HUES48 (cell line): ENCODE measurements at regions not wholly inside any gene's neighbourhood (a gene's known extent, or its start where the extent isn't known, plus 50 kb on each side); places are given as distances from the start of the nearest gene placed in this dataset.

Source experiments
- H3K27ac ChIP-seq: one replicate; pipeline ENCODE4 v1.7.0; 2013; ENCODE audit warnings: low read depth, low read length, inconsistent platforms
- H3K27me3 ChIP-seq: 2 replicates; pipeline ENCODE4 v1.6.1; 2013; ENCODE audit warnings: mild to moderate bottlenecking, low read length; ENCODE audit not compliant: control insufficient read depth, insufficient read depth
- H3K36me3 ChIP-seq: 2 replicates; pipeline ENCODE4 v1.6.1; 2013; ENCODE audit warnings: low read length; ENCODE audit not compliant: control insufficient read depth, insufficient read depth
- H3K4me1 ChIP-seq: 2 replicates; pipeline ENCODE4 v1.6.1; 2013; ENCODE audit warnings: mild to moderate bottlenecking, low read length; ENCODE audit not compliant: control insufficient read depth, insufficient read depth
- H3K4me3 ChIP-seq: 2 replicates; pipeline ENCODE4 v1.5.1; 2013; ENCODE audit warnings: mild to moderate bottlenecking, low read depth, low read length
- H3K9ac ChIP-seq: 2 replicates; pipeline ENCODE4 v1.6.1; 2013; ENCODE audit warnings: mild to moderate bottlenecking, low read depth, low read length, moderate library complexity
- H3K9me3 ChIP-seq: 2 replicates; pipeline ENCODE4 v1.6.1; 2013; ENCODE audit warnings: low read length; ENCODE audit not compliant: control insufficient read depth, insufficient read depth

DNA sequence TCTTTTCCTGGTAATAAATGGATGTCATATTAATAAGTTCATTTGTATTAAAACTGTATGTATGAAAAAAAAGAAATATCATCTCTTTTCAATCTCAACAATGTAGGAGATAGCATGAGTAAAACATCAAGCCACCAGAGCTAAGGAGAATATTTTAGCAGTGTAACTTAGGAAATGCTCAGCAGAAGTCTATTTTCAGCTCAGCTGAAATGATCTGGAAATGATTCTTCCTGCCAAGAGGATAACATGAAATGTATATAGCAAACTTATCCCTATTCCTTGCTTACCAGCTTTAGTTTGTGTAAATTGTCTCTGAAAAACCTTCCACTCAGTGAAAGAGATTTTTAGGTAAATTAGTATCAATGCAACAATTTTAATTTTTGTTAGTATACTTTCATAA is 1194.4 kb downstream of the SLITRK1 start:
- no peaks in the 10 kb centered on the region for H3K27me3 ChIP-seq
- H3K9ac ChIP-seq, result no peak overlapping the region
- no peak overlapping the region for H3K27ac ChIP-seq
- no peaks in the 10 kb centered on the region for H3K36me3 ChIP-seq
- no peaks in the 10 kb centered on the region for H3K4me1 ChIP-seq
- no peaks in the 10 kb centered on the region for H3K9me3 ChIP-seq
- no peak overlapping the region for H3K4me3 ChIP-seq

DNA sequence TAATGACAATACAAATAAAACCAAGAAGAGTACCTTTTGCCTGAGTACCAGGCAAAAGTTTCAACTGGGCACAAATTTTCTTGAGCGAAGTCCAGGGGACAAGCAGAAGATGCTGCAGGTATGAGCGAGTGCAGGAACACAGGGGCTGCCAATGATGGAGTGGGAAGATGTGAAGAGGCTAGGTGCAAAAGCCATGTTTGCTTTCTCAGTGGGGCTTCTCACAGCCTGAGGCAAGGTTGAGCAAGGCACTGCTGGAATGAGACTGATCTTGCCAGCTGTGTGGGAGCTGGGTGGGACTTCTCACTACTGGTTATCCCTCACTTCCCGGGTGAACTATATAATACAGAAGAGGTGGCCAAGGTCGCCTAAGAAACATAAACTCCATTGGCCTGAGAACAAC is 1200.7 kb downstream of the SLITRK1 start:
- Histone ChIP-seq H3K9ac (no peak overlapping the region), H3K4me1 (peaks cover 16% of the 10 kb centered on the region), H3K4me3 (no peak overlapping the region), H3K9me3 (peaks cover 15% of the 10 kb centered on the region), H3K36me3 (no peaks in the 10 kb centered on the region), H3K27me3 (no peaks in the 10 kb centered on the region), H3K27ac (no peak overlapping the region)

DNA sequence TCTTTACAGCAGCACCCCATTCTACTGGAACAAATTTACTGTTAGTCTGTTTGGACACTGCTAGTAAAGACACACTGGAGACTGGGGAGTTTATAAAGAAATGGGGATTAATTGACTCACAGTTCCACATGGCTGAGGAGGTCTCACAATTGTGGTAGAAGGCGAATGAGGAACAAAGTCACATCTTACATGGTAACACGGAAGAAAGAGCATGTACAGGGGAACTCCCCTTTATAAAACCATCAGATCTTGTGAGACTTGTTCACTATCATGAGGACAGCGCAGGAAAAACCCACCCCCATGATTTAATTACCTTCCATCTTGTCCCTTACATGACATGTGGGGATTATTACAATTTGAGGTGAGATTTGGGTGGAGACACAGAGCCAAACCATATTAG is 1204.2 kb downstream of the SLITRK1 start:
- Histone ChIP-seq H3K27me3 (no peaks in the 10 kb centered on the region), H3K27ac (no peak overlapping the region)

DNA sequence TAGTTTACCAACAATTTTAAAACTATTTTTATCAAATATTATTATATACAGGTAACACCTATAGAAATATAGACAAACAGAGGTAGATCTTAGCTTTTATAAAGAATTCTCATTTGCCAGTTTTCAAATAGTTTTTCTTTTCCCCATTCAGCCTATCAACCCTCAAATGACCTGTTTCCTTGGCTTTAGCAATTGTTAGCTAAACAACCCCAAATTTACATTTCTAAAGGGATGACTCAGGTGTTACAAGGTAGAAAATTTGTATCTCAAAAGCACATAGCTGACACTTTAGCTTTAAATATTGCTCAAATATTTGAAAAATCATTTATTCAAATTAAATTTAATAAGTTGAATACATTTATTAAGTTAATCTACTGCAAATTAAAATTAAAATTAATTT is 1207.2 kb downstream of the SLITRK1 start:
- H3K36me3 ChIP-seq, result no peaks in the 10 kb centered on the region
- peaks cover 18% of the 10 kb centered on the region for H3K4me1 ChIP-seq
- H3K27ac ChIP-seq, result peak overlapping the region; percentile 83
- no peak overlapping the region for H3K9ac ChIP-seq
- peaks cover 20% of the 10 kb centered on the region for H3K9me3 ChIP-seq
- no peak overlapping the region for H3K4me3 ChIP-seq
- no peaks in the 10 kb centered on the region for H3K27me3 ChIP-seq

More for the DNA sequence above, 1204.2 kb downstream of the SLITRK1 start:
- no peak overlapping the region for H3K9ac ChIP-seq
- no peaks in the 10 kb centered on the region for H3K36me3 ChIP-seq
- H3K4me3 ChIP-seq, result no peak overlapping the region
- H3K9me3 ChIP-seq, result peaks cover 20% of the 10 kb centered on the region
- H3K4me1 ChIP-seq, result peaks cover 31% of the 10 kb centered on the region

DNA sequence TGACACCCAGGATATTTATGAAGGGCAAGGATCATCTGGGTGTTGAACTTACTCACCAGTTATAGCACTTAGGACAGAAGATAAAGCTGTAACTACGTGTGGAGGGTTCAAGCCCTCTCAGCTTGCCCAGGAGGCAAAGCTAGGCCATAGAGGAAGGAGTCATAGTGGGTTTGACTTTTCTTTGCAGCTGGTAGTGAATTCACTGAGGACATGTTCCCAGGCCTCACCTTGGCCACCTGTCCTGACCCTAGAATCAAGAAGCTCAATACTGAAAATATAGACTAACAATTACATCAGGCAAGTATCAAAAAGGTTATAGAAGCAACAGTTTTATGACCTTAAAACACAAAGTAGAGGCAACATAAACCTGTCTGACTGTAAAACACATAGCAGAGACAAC is 1207.7 kb downstream of the SLITRK1 start:
- peaks cover 20% of the 10 kb centered on the region for H3K9me3 ChIP-seq
- no peak overlapping the region for H3K4me3 ChIP-seq
- H3K27me3 ChIP-seq, result no peaks in the 10 kb centered on the region
- H3K36me3 ChIP-seq, result no peaks in the 10 kb centered on the region
- no peak overlapping the region for H3K9ac ChIP-seq
- peaks cover 18% of the 10 kb centered on the region for H3K4me1 ChIP-seq
- H3K27ac ChIP-seq, result peak overlapping the region; percentile 83

DNA sequence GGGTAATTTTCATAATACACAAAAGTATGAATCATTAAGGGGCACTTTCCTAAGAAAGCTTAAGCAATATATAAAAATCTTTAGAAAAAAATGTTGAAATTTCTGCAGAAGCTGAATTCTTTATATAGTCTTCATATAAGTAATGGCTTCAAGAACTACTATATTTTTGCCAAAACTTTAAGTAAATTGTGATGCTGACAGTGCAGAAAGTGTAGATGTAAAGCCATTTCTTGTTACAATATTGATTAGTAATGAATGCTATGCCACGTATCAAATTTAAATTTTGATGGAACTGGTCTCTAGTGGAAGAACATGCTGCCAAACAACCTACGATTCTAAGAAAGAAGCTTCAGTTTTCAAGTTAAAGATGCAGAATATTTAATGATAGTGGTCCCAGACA is 1210.0 kb downstream of the SLITRK1 start:
- Histone ChIP-seq H3K9me3 (peaks cover 13% of the 10 kb centered on the region), H3K4me3 (no peak overlapping the region), H3K27ac (no peak overlapping the region), H3K4me1 (peaks cover 18% of the 10 kb centered on the region), H3K27me3 (no peaks in the 10 kb centered on the region), H3K9ac (no peak overlapping the region), H3K36me3 (no peaks in the 10 kb centered on the region)

DNA sequence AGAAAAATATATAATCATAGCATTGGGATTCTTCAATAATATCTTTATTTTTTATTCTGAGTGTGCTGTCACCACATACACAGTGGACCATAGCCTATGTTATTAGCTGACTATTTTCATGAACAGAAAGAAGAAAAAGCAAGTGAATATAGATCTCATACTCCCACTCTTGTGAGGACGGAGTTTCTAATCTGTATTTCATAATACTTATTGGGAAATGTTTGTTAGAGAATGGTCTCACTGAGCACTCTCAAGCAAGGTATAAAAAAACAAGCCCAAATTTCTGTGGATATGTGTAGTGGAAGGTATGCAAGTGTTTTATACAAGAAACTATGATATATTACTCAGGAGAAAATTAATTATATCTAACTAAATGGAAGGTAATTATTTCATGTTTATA is 1218.1 kb downstream of the SLITRK1 start:
- no peaks in the 10 kb centered on the region for H3K36me3 ChIP-seq
- H3K4me1 ChIP-seq, result no peaks in the 10 kb centered on the region
- no peak overlapping the region for H3K9ac ChIP-seq
- no peak overlapping the region for H3K4me3 ChIP-seq
- H3K27me3 ChIP-seq, result no peaks in the 10 kb centered on the region
- H3K9me3 ChIP-seq, result no peaks in the 10 kb centered on the region
- no peak overlapping the region for H3K27ac ChIP-seq

DNA sequence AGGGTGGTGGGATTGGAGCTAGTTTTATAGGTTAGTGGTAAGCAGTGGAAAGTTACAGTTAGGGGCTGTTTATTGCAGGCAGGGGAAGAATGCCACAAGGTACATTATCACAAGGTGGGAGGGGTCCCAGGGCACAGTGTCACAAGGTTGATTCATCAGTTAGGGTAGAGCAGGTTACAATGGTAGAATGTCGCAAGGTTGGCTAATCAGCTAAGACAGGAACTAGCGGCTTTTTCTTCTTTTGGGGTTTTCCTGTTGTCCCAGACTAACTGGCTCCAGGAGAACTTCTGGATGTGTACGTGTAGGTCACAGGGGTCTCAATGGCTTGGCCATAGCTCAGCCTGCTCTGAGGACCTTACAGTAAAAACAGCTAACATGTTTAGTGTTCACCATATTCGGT is 1221.1 kb downstream of the SLITRK1 start:
- Histone ChIP-seq H3K9me3 (no peaks in the 10 kb centered on the region), H3K36me3 (no peaks in the 10 kb centered on the region), H3K9ac (no peak overlapping the region), H3K27ac (no peak overlapping the region), H3K27me3 (no peaks in the 10 kb centered on the region), H3K4me3 (no peak overlapping the region), H3K4me1 (no peaks in the 10 kb centered on the region)

DNA sequence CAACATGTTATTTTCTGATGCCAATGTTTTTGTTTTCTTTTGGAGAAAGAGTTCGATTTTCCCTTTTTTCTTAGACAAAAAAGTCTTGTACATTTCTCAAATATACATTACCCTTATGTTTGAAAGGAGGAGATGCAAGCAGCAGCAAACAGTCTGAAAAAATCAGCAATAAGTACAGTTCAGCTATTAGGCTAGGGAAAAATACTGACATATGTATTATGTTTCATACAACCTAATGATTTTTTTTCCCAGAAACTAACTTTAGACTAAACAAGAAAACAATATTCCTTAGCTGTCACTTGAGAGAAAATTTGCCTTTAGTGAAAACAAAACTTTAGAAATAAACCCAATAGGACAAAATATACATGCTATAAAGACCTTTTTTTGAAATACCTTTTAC is 1223.5 kb downstream of the SLITRK1 start:
- Histone ChIP-seq H3K9ac (no peak overlapping the region), H3K36me3 (no peaks in the 10 kb centered on the region), H3K27me3 (no peaks in the 10 kb centered on the region), H3K4me1 (no peaks in the 10 kb centered on the region), H3K9me3 (no peaks in the 10 kb centered on the region), H3K4me3 (no peak overlapping the region), H3K27ac (no peak overlapping the region)

DNA sequence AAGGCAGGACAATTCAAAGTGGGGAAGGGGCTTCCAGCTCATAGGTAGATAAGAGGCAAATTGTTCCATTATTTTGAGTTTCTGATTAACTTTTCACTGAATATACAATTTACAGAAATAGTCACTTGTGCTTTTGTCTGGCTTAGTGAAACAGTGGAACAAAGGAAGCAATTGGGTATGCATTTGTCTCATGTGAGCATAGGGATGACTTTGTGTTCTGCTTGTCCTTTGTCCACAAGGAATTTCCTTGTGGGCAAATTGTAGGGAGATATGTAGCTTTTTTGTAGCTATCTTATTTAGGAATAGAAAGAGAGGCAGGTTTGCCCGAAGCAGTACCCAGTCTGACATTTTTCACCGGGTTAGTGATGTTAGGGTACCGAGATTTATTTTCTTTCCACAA is 1224.8 kb downstream of the SLITRK1 start:
- Histone ChIP-seq H3K4me3 (no peak overlapping the region), H3K27me3 (no peaks in the 10 kb centered on the region), H3K4me1 (no peaks in the 10 kb centered on the region), H3K27ac (no peak overlapping the region), H3K9ac (no peak overlapping the region), H3K9me3 (no peaks in the 10 kb centered on the region), H3K36me3 (no peaks in the 10 kb centered on the region)

DNA sequence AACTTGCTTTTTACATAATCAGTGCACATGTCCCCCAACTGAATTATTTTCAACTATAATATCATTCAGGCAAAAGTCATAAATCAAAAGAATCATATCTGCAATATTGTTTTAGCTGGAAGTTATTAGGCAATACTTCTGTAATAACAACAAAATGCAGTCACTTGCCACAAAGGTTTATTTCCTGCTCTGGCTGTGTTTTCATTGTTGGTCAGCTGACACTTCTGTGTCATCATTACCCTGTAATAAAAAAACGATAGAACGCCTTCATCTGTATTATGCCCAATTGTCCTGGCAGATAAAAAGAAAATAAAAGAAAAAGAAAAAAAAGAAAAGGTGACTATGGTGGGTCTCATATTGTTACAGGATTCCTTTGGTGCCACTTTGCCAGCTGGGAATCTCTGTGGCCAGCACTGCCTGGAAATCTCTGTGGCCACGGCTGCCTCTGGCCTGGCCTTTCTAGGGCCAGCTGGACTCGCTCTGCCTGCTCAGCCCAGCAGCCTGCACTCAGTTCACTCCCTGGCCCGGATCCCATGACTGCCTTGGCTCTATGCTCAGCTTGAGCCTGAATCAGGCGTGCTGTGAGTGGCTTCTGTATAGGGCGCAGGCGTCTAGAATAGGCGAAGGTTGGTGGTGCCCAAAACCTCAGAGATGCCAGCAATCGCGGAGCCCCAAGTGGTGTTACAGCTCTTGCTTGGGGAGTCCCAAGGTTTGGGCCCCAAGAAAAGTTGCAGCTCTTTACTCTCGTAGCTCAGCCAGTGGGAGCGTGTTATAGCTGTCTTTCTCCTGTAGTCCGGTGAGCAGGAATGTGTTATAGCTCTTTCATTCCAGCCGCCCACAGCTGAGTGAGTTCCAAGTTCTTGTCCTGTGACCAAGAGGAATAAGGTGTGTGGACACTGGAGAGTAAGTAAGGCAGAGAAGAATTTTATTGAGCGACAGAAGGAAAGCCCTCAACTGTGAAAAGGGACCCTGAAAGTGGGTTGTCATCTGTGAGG is 1227.1 kb downstream of the SLITRK1 start:
- H3K27me3 ChIP-seq, result no peaks in the 10 kb centered on the region
- no peak overlapping the region for H3K4me3 ChIP-seq
- no peaks in the 10 kb centered on the region for H3K4me1 ChIP-seq
- no peak overlapping the region for H3K27ac ChIP-seq
- no peaks in the 10 kb centered on the region for H3K9me3 ChIP-seq
- H3K9ac ChIP-seq, result no peak overlapping the region
- no peaks in the 10 kb centered on the region for H3K36me3 ChIP-seq
